BLaER1 treated with 17β-estradiol and CSF1 and Interleukin-3, amounts not matched to agents 10 nM and 100 nM (cell line): ENCODE measurements at regions not wholly inside any gene's neighbourhood (a gene's known extent, or its start where the extent isn't known, plus 50 kb on each side); places are given as distances from the start of the nearest gene placed in this dataset.
"Not testable (repeated sequence)": the region's sequence is repeated elsewhere in the genome, so short reads cannot be mapped to it uniquely, and the experiment has no call there.

Experiments used
- H3K27ac ChIP-seq, 11 experiments: shearing (Covaris generic); formaldehyde crosslinking; 2 replicates each; pipeline ENCODE4 v1.8.1; 2022
- H3K27me3 ChIP-seq, 11 experiments: shearing (Covaris generic); formaldehyde crosslinking; 2 replicates each; pipeline ENCODE4 v1.8.1; 2022
- H3K36me3 ChIP-seq, 11 experiments: shearing (Covaris generic); formaldehyde crosslinking; 2 replicates each; pipeline ENCODE4 v1.8.1; 2022
- H3K4me1 ChIP-seq, 10 experiments: shearing (Covaris generic); formaldehyde crosslinking; 2 replicates each; pipeline ENCODE4 v1.8.1; 2022
- H3K4me2 ChIP-seq, 11 experiments: shearing (Covaris generic); formaldehyde crosslinking; 2 replicates each; pipeline ENCODE4 v1.8.1; 2022
- H3K4me3 ChIP-seq, 10 experiments: shearing (Covaris generic); formaldehyde crosslinking; 2 replicates each; pipeline ENCODE4 v1.8.1; 2022
- H3K9ac ChIP-seq, 11 experiments: shearing (Covaris generic); formaldehyde crosslinking; 2 replicates each; pipeline ENCODE4 v1.8.1; 2022
- H3K9me3 ChIP-seq, 11 experiments: shearing (Covaris generic); formaldehyde crosslinking; replicated peaks in 1 of 11; 2 replicates each; pipeline ENCODE4 v1.8.1; 2022
- H4K20me1 ChIP-seq, 11 experiments: shearing (Covaris generic); formaldehyde crosslinking; 2 replicates each; pipeline ENCODE4 v1.8.1; 2022
- Cebpa-rat ChIP-seq, 11 experiments: shearing (Covaris generic); IDR thresholded peaks; 2 replicates each; pipeline ENCODE4 v1.8.1; 2022

DNA sequence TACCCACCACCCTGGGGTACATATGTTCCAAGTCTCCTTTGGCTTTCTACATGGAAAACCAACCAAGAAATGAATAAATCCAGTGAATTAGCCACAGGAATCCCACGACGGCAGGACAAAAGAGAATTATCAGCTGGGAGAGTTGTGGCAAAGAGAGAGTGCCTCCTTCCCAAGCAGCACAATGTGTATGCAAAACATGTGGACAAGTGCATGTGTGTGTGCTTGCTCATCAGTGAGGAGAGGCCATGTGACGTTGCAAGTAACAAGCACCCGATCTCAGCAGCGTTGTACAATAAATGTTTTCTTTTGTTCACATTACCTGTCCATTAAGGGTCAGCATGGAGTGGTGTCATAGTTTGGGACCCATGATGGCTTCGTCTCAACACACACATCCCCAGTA is 50.0 kb upstream of the EMX2 start:
- Histone ChIP-seq H3K36me3 (no peaks in the 10 kb centered on the region), H3K4me3 (no peak overlapping the region), H3K4me2 (no peak overlapping the region), H3K9me3 (no peaks in the 10 kb centered on the region), H3K4me1 (no peaks in the 10 kb centered on the region), H4K20me1 (no peaks in the 10 kb centered on the region; a peak in 1 of 22 replicates), H3K9ac (no peak overlapping the region), H3K27ac (no peak overlapping the region), H3K27me3 (no peaks in the 10 kb centered on the region; a peak in 1 of 22 replicates)
- no peak for TF ChIP-seq Cebpa-rat (IDR thresholded peaks at IDR 0.05)

DNA sequence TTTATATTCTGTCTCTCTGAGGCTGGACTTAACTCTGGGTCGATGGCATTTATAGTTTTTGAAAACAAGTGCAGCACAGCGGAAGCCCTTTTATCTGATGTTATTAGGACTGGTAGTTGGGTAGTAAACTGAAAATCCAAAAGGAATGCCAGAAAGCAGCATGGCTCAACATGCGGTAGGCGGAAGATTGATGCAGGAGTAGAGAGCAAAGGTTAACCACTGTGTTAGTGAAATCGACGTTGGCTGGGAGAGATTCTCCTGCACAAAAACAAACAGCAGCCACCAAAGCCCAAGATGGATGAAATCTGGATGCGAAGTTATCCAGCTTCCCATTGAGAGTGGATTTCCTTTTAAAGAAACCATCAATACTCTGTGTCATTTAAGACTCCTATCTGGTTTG is 54.5 kb upstream of the EMX2 start:
- H3K4me3 ChIP-seq = no peak overlapping the region
- no peak for TF ChIP-seq Cebpa-rat (IDR thresholded peaks at IDR 0.05)
- H3K9me3 ChIP-seq = no peaks in the 10 kb centered on the region
- H3K27me3 ChIP-seq = no peaks in the 10 kb centered on the region
- no peak overlapping the region for H3K27ac ChIP-seq
- no peaks in the 10 kb centered on the region for H3K4me1 ChIP-seq
- H3K36me3 ChIP-seq = no peaks in the 10 kb centered on the region
- no peaks in the 10 kb centered on the region; a peak in 1 of 22 replicates for H4K20me1 ChIP-seq
- no peak overlapping the region for H3K9ac ChIP-seq
- no peak overlapping the region for H3K4me2 ChIP-seq

DNA sequence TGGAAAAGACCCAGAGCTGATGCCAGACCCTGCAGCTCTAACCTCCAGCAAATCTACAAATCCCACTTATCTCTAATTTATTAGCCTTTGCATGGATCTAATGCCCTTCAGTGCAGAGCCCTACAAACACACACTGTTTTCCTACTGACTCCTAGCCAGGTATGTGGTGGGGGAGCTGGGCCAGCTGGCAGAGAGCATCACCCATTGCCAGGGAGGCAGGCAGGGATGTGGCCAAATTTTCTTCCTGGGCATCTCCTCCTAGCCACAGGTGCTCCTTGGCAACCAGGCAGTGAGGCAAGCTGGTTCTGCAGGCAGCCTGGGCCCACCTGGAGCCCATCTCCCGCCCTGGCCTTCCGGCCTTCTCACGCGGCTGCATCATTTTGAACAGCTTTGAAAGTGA is 55.9 kb upstream of the EMX2 start:
- Histone ChIP-seq H4K20me1 (no peaks in the 10 kb centered on the region; a peak in 1 of 22 replicates), H3K9ac (no peak overlapping the region), H3K9me3 (no peaks in the 10 kb centered on the region), H3K4me3 (no peak overlapping the region), H3K36me3 (no peaks in the 10 kb centered on the region), H3K27me3 (no peaks in the 10 kb centered on the region), H3K4me1 (no peaks in the 10 kb centered on the region), H3K4me2 (no peak overlapping the region), H3K27ac (no peak overlapping the region)
- TF ChIP-seq Cebpa-rat (IDR thresholded peaks at IDR 0.05) = no peak

DNA sequence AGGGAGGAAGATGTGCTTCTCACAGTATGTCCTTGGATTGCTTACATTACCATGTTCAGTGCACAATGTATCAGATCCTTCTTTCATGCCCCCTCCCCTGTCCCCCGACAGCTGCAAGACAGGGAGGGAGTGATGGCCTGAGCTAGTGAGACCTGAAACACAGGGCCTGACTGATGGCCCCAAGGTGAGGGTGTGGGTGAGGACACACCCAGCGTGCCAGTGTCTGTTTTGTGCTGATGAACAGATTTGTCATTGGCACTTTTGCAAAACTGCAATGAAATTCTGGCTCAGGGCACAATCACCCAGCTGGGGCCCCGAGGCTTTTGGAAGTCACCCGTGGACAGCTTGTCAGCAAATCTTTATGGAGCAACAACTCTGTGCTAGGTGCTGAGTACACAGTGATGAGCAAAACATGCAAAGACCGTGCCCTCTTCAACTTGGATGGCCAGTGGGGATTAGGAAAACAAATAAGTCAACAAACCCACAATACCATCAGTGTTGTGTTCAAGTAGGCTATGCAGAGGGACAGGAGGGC is 59.4 kb upstream of the EMX2 start:
- Histone ChIP-seq H3K4me2 (no peak overlapping the region), H3K36me3 (no peaks in the 10 kb centered on the region), H3K4me3 (no peak overlapping the region), H3K27ac (no peak overlapping the region), H3K9me3 (no peaks in the 10 kb centered on the region), H3K9ac (no peak overlapping the region), H3K4me1 (peaks cover 12 to 33% (median 29%) of the 10 kb centered on the region in 10 experiments; a peak in 19 of 20 replicates), H4K20me1 (no peaks in the 10 kb centered on the region; a peak in 1 of 22 replicates), H3K27me3 (no peaks in the 10 kb centered on the region)
- TF ChIP-seq Cebpa-rat (IDR thresholded peaks at IDR 0.05) = no peak

DNA sequence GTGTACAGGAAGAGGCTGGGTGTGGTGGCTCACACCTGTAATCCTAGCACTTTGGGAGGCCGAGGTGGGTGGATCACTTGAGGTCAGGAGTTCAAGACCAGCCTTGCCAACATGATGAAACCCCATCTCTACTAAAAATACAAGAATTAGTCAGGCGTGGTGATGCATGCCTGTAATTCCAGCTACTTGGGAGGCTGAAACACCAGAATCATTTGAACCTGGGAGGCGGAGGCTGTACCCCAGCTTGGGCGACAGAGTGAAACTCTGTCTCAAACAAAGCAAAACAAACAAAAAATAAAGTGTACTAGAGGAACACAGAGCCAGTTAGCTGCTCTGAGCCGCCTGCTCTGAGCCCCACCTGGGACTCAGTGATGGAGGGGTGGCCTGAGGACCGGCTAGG is 61.5 kb upstream of the EMX2 start:
- H3K4me1 ChIP-seq = peaks cover 27 to 52% (median 48%) of the 10 kb centered on the region in 10 experiments
- not testable (repeated sequence) for H3K9me3 ChIP-seq, H4K20me1 ChIP-seq, H3K9ac ChIP-seq, H3K4me3 ChIP-seq, H3K27me3 ChIP-seq, H3K36me3 ChIP-seq
- peak overlapping the region in 7 of 11 experiments; percentile 5 to 61 (median 23); a peak in 8 of 22 replicates for H3K4me2 ChIP-seq
- peak overlapping the region in 4 of 11 experiments; percentile 6 to 40 (median 15); a peak in 7 of 22 replicates for H3K27ac ChIP-seq

DNA sequence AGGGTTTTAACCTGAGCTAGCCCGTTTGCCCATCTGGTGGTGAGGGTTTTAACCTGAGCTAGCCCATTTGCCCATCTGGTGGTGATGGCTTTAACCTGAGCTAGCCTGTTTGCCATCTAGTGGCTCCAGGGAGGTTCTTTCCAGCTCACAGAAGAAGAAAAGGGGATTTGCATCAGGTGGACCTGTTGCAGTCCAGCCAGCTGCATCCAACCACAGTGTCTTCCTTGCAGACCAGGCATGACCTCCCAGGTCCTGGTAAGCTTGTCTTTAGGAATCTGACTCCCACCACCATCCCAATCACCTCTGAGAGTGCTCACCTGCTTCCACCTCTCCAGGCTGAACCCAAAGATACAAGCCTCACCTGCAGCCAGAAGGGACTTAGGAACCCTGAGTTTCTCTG is 62.4 kb upstream of the EMX2 start:
- Histone ChIP-seq H3K4me1 (peaks cover 27 to 52% (median 48%) of the 10 kb centered on the region in 10 experiments), H4K20me1 (no peaks in the 10 kb centered on the region; a peak in 1 of 22 replicates), H3K27ac (peak overlapping the region in 6 of 11 experiments; percentile 41 to 64 (median 51); a peak in 8 of 22 replicates), H3K9ac (no peak overlapping the region; a peak in 1 of 22 replicates), H3K4me3 (no peak overlapping the region), H3K36me3 (no peaks in the 10 kb centered on the region), H3K27me3 (no peaks in the 10 kb centered on the region), H3K4me2 (peak overlapping the region in 5 of 11 experiments; percentile 15 to 73 (median 56); a peak in 7 of 22 replicates), H3K9me3 (no peaks in the 10 kb centered on the region)
- TF ChIP-seq Cebpa-rat (IDR thresholded peaks at IDR 0.05) = no peak

DNA sequence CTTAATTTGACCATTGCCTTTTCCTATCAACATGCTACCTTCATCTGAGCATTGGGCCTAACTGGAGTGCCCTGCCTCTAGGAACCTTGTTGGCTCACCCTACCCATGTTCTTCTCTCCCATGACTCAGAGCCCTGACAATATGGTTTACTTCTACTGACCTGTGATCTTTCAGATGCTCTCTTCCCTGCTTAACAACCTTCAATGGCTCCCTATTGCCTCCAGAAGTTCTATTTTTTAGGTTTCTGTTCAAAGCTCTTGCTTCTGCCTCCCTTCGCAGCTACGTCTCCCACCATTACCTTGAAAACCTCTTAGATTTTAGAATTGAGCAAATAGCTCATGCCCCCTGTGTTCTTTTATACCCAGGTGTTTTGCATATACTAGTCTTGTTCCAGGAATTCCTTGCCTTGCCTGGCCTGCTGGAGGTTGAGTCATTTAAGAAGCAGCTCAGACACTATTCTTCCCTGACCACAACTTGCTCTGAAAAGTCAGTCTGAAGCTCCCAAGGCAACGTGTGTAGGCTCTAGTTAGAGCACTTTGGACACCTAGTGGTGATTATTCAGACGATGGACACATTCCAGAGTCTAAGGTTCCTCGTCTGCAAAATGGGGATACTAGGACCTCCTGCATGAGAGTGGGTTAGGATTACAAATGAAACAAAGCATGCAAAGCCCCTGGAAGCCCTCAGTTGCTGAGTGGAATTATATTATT is 64.4 kb upstream of the EMX2 start:
- Histone ChIP-seq H3K27me3 (no peaks in the 10 kb centered on the region), H4K20me1 (no peaks in the 10 kb centered on the region), H3K4me3 (no peak overlapping the region), H3K9me3 (no peaks in the 10 kb centered on the region), H3K9ac (peak overlapping the region in 2 of 11 experiments; percentile 3 to 17; a peak in 2 of 22 replicates), H3K36me3 (no peaks in the 10 kb centered on the region), H3K4me2 (peak overlapping the region; percentile 27 to 77 (median 69)), H3K27ac (peak overlapping the region in 9 of 11 experiments; percentile 14 to 69 (median 50); a peak in 13 of 22 replicates), H3K4me1 (peaks cover 27 to 52% (median 48%) of the 10 kb centered on the region in 10 experiments)
- TF ChIP-seq Cebpa-rat (IDR thresholded peaks at IDR 0.05) = no peak

DNA sequence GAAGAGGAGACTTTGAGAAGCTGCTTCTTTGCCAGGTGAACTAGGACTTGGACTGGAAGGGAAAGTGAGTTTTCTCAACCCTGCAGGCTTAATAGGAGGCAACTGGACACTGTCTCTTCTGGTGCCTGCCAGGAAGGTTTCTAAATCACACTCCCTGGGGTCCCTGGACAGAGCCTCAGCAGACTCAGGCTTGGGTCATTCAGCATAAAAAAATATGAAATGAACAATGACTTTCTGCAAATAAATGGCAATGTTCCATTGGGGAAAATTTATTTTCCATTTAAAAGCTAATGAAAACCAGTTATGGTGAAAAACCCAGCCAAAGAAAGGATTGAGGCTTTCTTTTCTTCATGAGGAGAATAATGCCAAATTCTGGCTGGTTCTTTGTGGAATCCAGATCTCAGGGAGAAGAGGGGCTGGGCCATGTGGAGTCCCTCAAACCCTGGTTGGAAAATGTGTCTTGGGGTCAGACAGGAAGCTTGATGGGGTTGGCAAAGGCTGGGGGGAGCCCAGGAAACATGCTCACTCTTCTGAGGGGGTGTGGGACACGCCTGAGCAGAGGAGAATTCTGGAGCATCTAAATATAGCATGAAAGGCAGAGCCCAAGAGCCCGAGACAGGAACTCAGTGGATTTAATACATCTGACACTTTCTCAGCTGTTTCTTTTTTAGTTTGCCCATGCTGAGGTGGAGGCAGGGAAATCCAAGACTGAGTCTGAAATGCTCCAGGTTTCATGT is 65.2 kb upstream of the EMX2 start:
- no peak for TF ChIP-seq Cebpa-rat (IDR thresholded peaks at IDR 0.05)
- H3K36me3 ChIP-seq = no peaks in the 10 kb centered on the region
- H3K27ac ChIP-seq = peak overlapping the region in 9 of 11 experiments; percentile 14 to 69 (median 50); a peak in 15 of 22 replicates
- H3K4me2 ChIP-seq = peak overlapping the region; percentile 30 to 77 (median 69)
- no peaks in the 10 kb centered on the region for H4K20me1 ChIP-seq
- H3K4me1 ChIP-seq = peaks cover 27 to 52% (median 48%) of the 10 kb centered on the region in 10 experiments
- no peak overlapping the region for H3K4me3 ChIP-seq
- no peaks in the 10 kb centered on the region for H3K27me3 ChIP-seq
- H3K9ac ChIP-seq = peak overlapping the region in 2 of 11 experiments; percentile 3 to 17; a peak in 2 of 22 replicates
- H3K9me3 ChIP-seq = no peaks in the 10 kb centered on the region

DNA sequence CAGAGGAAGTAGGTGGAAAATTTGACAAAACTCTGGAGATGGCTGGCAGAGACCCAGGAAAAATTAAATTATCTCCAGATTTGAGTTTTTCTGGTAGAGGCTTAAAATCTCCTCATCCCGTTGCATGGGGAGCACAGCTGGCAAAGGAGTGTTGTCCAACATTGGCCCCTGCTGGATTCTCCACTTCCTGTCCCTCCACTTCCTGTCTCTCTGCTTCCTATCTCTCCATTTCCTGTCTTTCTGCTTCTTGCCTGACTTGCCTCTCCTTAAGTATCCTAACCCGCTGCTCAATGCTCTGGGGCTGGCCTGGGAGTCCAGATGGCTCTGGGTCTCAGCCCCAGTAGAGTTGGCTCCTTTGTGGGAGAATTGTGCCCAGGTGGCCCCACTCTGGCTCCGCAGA is 65.8 kb upstream of the EMX2 start:
- no peak for TF ChIP-seq Cebpa-rat (IDR thresholded peaks at IDR 0.05)

More for the DNA sequence above, 65.8 kb upstream of the EMX2 start:
- Histone ChIP-seq H3K27ac (peak overlapping the region in 9 of 11 experiments; percentile 4 to 69 (median 50); a peak in 13 of 22 replicates), H3K4me1 (peaks cover 27 to 53% (median 48%) of the 10 kb centered on the region in 10 experiments), H4K20me1 (no peaks in the 10 kb centered on the region), H3K4me2 (peak overlapping the region; percentile 30 to 77 (median 69)), H3K9ac (0 out of 22 replicates have a peak overlapping the region, but pooled peaks of 1 of the 11 experiments have one; percentile 17), H3K4me3 (no peak overlapping the region), H3K9me3 (no peaks in the 10 kb centered on the region), H3K27me3 (no peaks in the 10 kb centered on the region), H3K36me3 (no peaks in the 10 kb centered on the region)
